IPS DF 6.9 (cell line): ENCODE measurements at regions not wholly inside any gene's neighbourhood (a gene's known extent, or its start where the extent isn't known, plus 50 kb on each side); places are given as distances from the start of the nearest gene placed in this dataset.

Experiments used
- DNase-seq: peaks from one replicate; pipeline ENCODE4 v3.0.0-alpha.2; 2013; ENCODE audit warnings: low read depth, low spot score
- H3K27ac ChIP-seq: one replicate; pipeline ENCODE4 v1.5.1; 2013; ENCODE audit warnings: low read length, control low read depth
- H3K27me3 ChIP-seq: 2 replicates; pipeline ENCODE4 v1.6.1; 2013; ENCODE audit warnings: mild to moderate bottlenecking, low read length; ENCODE audit not compliant: control insufficient read depth, insufficient read depth
- H3K36me3 ChIP-seq: 2 replicates; pipeline ENCODE4 v1.6.1; 2013; ENCODE audit warnings: low read length; ENCODE audit not compliant: control insufficient read depth, insufficient read depth
- H3K4me1 ChIP-seq: 2 replicates; pipeline ENCODE4 v1.6.1; 2013; ENCODE audit warnings: low read length; ENCODE audit not compliant: control insufficient read depth, insufficient read depth
- H3K4me3 ChIP-seq: 2 replicates; pipeline ENCODE4 v1.5.1; 2013; ENCODE audit warnings: mild to moderate bottlenecking, low read length
- H3K9me3 ChIP-seq: 2 replicates; pipeline ENCODE4 v1.6.1; 2013; ENCODE audit warnings: low read length, inconsistent platforms; ENCODE audit not compliant: control insufficient read depth, insufficient read depth
- WGBS: extraction: QIAGEN DNeasy Blood & Tissue Kit; methylation state at CpG from one replicate; pipeline ENCODE4 v1.1.7; 2013; ENCODE audit warnings: mixed read lengths, missing lambda C conversion rate; ENCODE audit not compliant: insufficient read length, insufficient coverage; 5-methylcytosine and 5-hydroxymethylcytosine counted together

- WGBS, result no CpG with 5 or more reads among the region's 4 CpGs
- DNase-seq, result no peak
- Histone ChIP-seq H3K36me3 (no peaks in the 10 kb centered on the region; the same call in 1 of the 2 replicates), H3K4me3 (no peak overlapping the region), H3K9me3 (peaks cover 33% of the 10 kb centered on the region), H3K4me1 (no peaks in the 10 kb centered on the region), H3K27me3 (no peaks in the 10 kb centered on the region), H3K27ac (no peak overlapping the region)
Observed at GRCh38 chr7:156195276-156195675, 383.0 kb upstream of the SHH start.

- Histone ChIP-seq H3K36me3 (no peaks in the 10 kb centered on the region; the same call in 1 of the 2 replicates), H3K9me3 (peaks cover 33% of the 10 kb centered on the region), H3K27me3 (no peaks in the 10 kb centered on the region), H3K27ac (no peak overlapping the region), H3K4me1 (no peaks in the 10 kb centered on the region), H3K4me3 (no peak overlapping the region)
- no peak for DNase-seq
- no CpG with 5 or more reads among the region's 11 CpGs for WGBS
Observed at GRCh38 chr7:156194813-156195212, 382.6 kb upstream of the SHH start.

GRCh38 chr7:156192921-156193320, 380.7 kb upstream of the SHH start:
- Histone ChIP-seq H3K27me3 (no peaks in the 10 kb centered on the region), H3K4me3 (no peak overlapping the region), H3K27ac (no peak overlapping the region), H3K4me1 (no peaks in the 10 kb centered on the region), H3K36me3 (no peaks in the 10 kb centered on the region; the same call in 1 of the 2 replicates), H3K9me3 (peaks cover 29% of the 10 kb centered on the region)
- DNase-seq, result no peak
- WGBS, result no CpG with 5 or more reads among the region's 4 CpGs

- no peak for DNase-seq
- H3K4me3 ChIP-seq, result no peak overlapping the region
- H3K4me1 ChIP-seq, result no peaks in the 10 kb centered on the region
- no peaks in the 10 kb centered on the region for H3K27me3 ChIP-seq
- H3K27ac ChIP-seq, result no peak overlapping the region
- peaks cover 28% of the 10 kb centered on the region for H3K9me3 ChIP-seq
- WGBS, result no CpG with 5 or more reads among the region's 4 CpGs
- H3K36me3 ChIP-seq, result no peaks in the 10 kb centered on the region; the same call in 1 of the 2 replicates
Observed at GRCh38 chr7:156191090-156191489, 378.8 kb upstream of the SHH start.

- no peak overlapping the region for H3K27ac ChIP-seq
- no peaks in the 10 kb centered on the region for H3K27me3 ChIP-seq
- no CpG with 5 or more reads among the region's 2 CpGs for WGBS
- no peaks in the 10 kb centered on the region for H3K4me1 ChIP-seq
- no peak overlapping the region for H3K4me3 ChIP-seq
- no peaks in the 10 kb centered on the region for H3K36me3 ChIP-seq
- H3K9me3 ChIP-seq, result peaks cover 12% of the 10 kb centered on the region
- DNase-seq, result no peak
Observed at GRCh38 chr7:156185076-156185475, 372.8 kb upstream of the SHH start.

GRCh38 chr7:156184164-156184563, 371.9 kb upstream of the SHH start:
- Histone ChIP-seq H3K27ac (no peak overlapping the region), H3K4me1 (no peaks in the 10 kb centered on the region), H3K4me3 (no peak overlapping the region), H3K27me3 (no peaks in the 10 kb centered on the region), H3K9me3 (peaks cover 15% of the 10 kb centered on the region), H3K36me3 (no peaks in the 10 kb centered on the region)
- no peak for DNase-seq
- WGBS, result no CpG with 5 or more reads among the region's 1 CpG

- DNase-seq, result no peak
- no peaks in the 10 kb centered on the region for H3K27me3 ChIP-seq
- H3K4me3 ChIP-seq, result no peak overlapping the region
- no peaks in the 10 kb centered on the region for H3K36me3 ChIP-seq
- no peaks in the 10 kb centered on the region for H3K4me1 ChIP-seq
- WGBS, result no CpG with 5 or more reads among the region's 13 CpGs
- H3K9me3 ChIP-seq, result peaks cover 21% of the 10 kb centered on the region
- no peak overlapping the region for H3K27ac ChIP-seq
Observed at GRCh38 chr7:156180451-156181229, 368.4 kb upstream of the SHH start.

GRCh38 chr7:156179872-156180390, 367.7 kb upstream of the SHH start:
- Histone ChIP-seq H3K9me3 (peaks cover 25% of the 10 kb centered on the region), H3K4me1 (no peaks in the 10 kb centered on the region), H3K4me3 (no peak overlapping the region), H3K27me3 (no peaks in the 10 kb centered on the region), H3K36me3 (no peaks in the 10 kb centered on the region), H3K27ac (no peak overlapping the region)
- DNase-seq, result no peak
- no CpG with 5 or more reads among the region's 13 CpGs for WGBS

GRCh38 chr7:156178857-156179256, 366.6 kb upstream of the SHH start:
- WGBS, result no CpG with 5 or more reads among the region's 13 CpGs
- no peak overlapping the region for H3K27ac ChIP-seq
- no peaks in the 10 kb centered on the region for H3K36me3 ChIP-seq
- peaks cover 35% of the 10 kb centered on the region for H3K9me3 ChIP-seq
- H3K27me3 ChIP-seq, result no peaks in the 10 kb centered on the region
- no peaks in the 10 kb centered on the region for H3K4me1 ChIP-seq
- DNase-seq, result no peak
- no peak overlapping the region for H3K4me3 ChIP-seq

- no peaks in the 10 kb centered on the region for H3K36me3 ChIP-seq
- no peaks in the 10 kb centered on the region for H3K27me3 ChIP-seq
- DNase-seq, result no peak
- H3K9me3 ChIP-seq, result peaks cover 35% of the 10 kb centered on the region
- no peak overlapping the region for H3K4me3 ChIP-seq
- H3K4me1 ChIP-seq, result no peaks in the 10 kb centered on the region
- no CpG with 5 or more reads among the region's 15 CpGs for WGBS
- H3K27ac ChIP-seq, result no peak overlapping the region
Observed at GRCh38 chr7:156178214-156178613, 366.0 kb upstream of the SHH start.
